ENCODE measurements at regions not wholly inside any gene's neighbourhood (a gene's known extent, or its start where the extent isn't known, plus 50 kb on each side); places are given as distances from the start of the nearest gene placed in this dataset.

DNA sequence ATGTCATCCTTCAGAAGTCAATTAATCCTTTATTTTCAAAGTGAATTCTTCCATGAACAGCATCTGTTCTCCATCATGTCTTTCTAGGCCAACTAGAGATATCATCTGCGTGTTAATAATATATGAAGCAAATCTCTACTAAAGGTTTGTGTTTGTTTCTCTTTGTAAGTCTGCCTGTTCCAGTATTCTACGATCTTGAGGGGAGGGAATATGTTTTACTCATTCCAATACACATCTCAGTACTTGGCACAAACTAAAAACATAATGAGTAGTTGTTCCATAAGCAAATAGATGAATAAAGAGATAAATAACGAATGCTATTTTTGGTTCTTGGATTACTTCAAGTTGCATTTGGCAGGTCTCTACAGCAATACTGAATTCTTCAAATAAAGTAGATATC is 470.7 kb upstream of the GRIN3A start:
- TF ChIP-seq CEBPB (IDR thresholded peaks at IDR 0.05) (no peak), YY1 (IDR thresholded peaks at IDR 0.05; ENCODE audit: low read depth) (no peak), RAD21 (IDR thresholded peaks at IDR 0.05; ENCODE audit: low read depth) (no peak), NFIC (IDR thresholded peaks at IDR 0.05) (no peak)

Measured in Ishikawa (cell line).